GM06990 (cell line): ENCODE measurements at regions not wholly inside any gene's neighbourhood (a gene's known extent, or its start where the extent isn't known, plus 50 kb on each side); places are given as distances from the start of the nearest gene placed in this dataset.

Experiments used
- DNase-seq: peaks from one replicate; pipeline ENCODE4 v3.0.0-alpha.2; 2011; ENCODE audit not compliant: insufficient read length; ENCODE audit errors: extremely low read depth
- H3K27me3 ChIP-seq: replicated peaks from 2 replicates; pipeline ENCODE4 v1.6.0; 2011; ENCODE audit warnings: low read length; ENCODE audit not compliant: control insufficient read depth, insufficient read depth
- H3K36me3 ChIP-seq: 2 replicates; pipeline ENCODE4 v1.5.1; 2011; ENCODE audit warnings: low read length; ENCODE audit not compliant: control insufficient read depth, insufficient read depth
- H3K4me3 ChIP-seq: replicated peaks from 2 replicates; pipeline ENCODE4 v1.5.1; 2011; ENCODE audit warnings: low read depth, mild to moderate bottlenecking, control low read depth, low read length
- CTCF ChIP-seq: IDR thresholded peaks from 2 replicates; pipeline ENCODE4 v1.5.1; 2011; ENCODE audit warnings: low read length, control low read depth, mild to moderate bottlenecking, inconsistent platforms; ENCODE audit not compliant: insufficient read depth, poor library complexity, severe bottlenecking

GRCh38 chr4:8790749-8791148 is 80.9 kb downstream of the HMX1 start:
- Histone ChIP-seq H3K36me3 (no peaks in the 10 kb centered on the region), H3K4me3 (no peak overlapping the region), H3K27me3 (no peaks in the 10 kb centered on the region)
- TF ChIP-seq CTCF: no peak
- DNase-seq: no peak

- H3K4me3 ChIP-seq: no peak overlapping the region
- H3K36me3 ChIP-seq: no peaks in the 10 kb centered on the region
- TF ChIP-seq CTCF: no peak
- no peak for DNase-seq
- no peaks in the 10 kb centered on the region for H3K27me3 ChIP-seq
Measured at GRCh38 chr4:8788174-8788573, 83.5 kb downstream of the HMX1 start.

DNA sequence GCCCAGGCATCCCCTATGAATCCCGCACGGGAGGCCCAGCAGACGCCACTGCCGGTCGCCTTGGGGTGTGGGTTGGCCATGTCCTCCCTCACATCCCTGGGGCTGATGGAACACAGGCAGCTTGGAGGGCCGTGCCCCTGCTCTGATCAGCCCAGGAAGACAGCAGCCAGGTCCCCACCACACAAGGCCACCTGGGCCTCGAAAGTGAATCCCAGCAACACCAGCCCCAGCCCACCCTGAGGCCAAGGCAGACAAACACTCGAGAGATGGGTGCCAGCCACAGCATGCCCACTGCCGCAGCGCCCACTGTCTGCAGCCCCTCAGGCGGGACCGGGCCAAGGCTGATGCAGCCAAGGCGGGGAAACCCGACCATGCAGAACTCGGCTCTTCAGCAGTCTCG is 85.5 kb downstream of the HMX1 start:
- no peak for DNase-seq
- Histone ChIP-seq H3K27me3 (no peaks in the 10 kb centered on the region), H3K4me3 (no peak overlapping the region), H3K36me3 (no peaks in the 10 kb centered on the region)
- TF ChIP-seq CTCF: no peak

- Histone ChIP-seq H3K4me3 (no peak overlapping the region), H3K36me3 (no peaks in the 10 kb centered on the region), H3K27me3 (no peaks in the 10 kb centered on the region)
- DNase-seq: no peak
- no peak for TF ChIP-seq CTCF
Measured at GRCh38 chr4:8785656-8786142, 85.9 kb downstream of the HMX1 start.

DNA sequence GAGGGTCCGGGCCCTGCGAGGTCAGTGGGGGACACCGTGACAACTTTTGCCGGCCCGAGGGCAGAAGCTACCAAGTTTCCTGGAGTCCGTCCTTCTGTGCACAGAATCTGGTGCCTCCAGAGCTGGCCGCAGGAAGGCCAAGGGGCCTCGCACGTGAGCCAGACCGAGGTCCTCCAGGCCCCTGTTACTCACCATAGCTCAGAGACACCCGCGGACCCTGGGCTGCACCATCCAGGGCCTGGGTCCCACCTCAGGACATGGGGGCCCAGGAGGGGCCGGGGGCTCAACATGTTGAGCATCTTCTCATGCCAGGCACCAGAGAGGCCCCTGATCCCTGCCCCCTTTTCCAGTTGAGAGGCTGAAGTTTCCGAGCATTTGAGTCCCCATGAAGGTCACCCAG is 87.9 kb downstream of the HMX1 start:
- TF ChIP-seq CTCF: no peak
- Histone ChIP-seq H3K27me3 (no peaks in the 10 kb centered on the region), H3K4me3 (no peak overlapping the region)

GRCh38 chr4:8782135-8782534 is 89.5 kb downstream of the HMX1 start:
- no peaks in the 10 kb centered on the region for H3K27me3 ChIP-seq
- TF ChIP-seq CTCF: no peak
- DNase-seq: no peak
- H3K36me3 ChIP-seq: no peaks in the 10 kb centered on the region
- no peak overlapping the region for H3K4me3 ChIP-seq

More for the DNA sequence above, 87.9 kb downstream of the HMX1 start:
- no peak for DNase-seq
- H3K36me3 ChIP-seq: no peaks in the 10 kb centered on the region
